Inflammatory macrophage treated with lipopolysaccharide for 4 hours (primary cell): ENCODE measurements at regions not wholly inside any gene's neighbourhood (a gene's known extent, or its start where the extent isn't known, plus 50 kb on each side); places are given as distances from the start of the nearest gene placed in this dataset.

ENCODE experiments used
- DNase-seq: peaks from one replicate; pipeline ENCODE4 v3.0.0-alpha.2; 2020

DNA sequence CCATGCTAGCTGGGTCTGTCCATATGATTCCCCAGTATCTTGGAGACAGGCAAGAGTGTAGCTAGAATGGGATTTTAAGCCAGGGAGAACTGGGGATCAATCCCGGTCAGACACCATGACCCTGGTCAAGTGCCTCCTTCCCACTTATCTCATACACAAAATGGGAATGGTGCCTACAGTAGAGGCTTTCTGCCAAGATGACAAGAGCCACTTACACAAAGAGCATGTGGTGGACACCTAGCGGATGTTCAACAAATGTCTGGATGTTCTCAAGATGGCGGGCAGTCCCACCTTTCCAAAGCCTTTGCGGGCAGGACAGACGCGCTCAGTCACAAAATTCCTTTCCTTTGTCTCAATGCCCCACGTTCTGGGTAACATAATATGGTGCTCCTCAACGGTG, 57.3 kb downstream of the MAF start:
- DNase-seq: no peak

DNA sequence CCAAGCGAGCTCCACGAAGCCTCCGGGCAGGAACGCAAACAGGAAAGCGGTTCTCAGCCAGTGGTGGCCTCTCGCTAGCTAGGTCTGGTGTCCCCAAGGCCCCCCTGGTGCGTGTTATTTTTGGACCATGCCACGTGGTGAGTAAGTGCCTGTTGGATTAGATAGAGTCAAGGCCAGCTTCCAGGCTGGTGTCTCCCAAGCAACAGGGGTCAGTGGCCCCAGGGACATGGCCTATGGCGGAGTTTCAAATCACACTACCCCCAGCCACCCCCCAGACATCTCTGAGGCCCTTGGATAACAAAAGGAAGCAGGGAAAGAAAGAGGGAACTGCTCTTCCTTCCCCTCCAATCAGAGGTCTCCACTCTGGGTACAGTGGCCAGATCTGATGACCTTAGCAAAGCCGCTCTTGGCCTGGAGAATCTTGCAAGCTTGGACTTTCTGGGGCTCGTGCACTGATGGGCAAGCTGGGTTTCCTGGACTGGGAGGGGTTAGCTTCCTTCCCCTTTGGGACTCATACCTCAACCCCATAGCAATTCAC, 58.2 kb downstream of the MAF start:
- DNase-seq: peak; percentile 79

DNA sequence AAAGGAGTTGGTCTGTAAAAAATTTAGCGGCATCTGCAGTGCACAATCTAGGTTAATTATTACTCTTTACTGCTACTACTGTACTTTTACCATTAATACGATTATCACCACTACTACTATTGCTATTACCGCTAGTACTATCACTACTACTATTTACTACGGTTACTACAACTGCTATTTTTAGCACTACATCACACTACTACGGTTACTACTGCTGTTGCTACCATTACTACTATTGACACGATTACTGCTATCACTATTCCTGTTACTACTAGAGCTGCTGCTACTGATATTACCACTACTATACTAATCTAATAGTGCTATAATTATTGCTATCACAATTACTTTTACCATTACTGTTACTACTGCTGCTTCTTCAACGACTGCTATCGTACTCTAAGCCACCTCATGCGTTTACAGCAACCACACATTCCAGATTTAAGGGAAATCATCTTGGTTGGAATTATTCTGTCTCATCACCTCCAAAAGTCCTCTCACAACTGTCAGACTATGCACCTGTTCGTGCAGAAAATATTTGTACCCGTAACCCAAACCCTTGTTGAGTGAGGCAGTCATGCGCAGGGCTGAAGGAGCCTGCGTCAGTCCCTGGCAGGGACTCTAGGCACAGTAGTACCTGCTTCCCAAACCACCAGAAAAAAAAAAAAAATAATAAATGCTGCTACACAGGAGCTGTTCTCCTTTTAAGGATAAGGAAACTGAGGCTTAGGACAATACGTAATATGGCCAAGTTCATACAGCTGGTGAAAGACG, 59.5 kb downstream of the MAF start:
- DNase-seq: no peak

DNA sequence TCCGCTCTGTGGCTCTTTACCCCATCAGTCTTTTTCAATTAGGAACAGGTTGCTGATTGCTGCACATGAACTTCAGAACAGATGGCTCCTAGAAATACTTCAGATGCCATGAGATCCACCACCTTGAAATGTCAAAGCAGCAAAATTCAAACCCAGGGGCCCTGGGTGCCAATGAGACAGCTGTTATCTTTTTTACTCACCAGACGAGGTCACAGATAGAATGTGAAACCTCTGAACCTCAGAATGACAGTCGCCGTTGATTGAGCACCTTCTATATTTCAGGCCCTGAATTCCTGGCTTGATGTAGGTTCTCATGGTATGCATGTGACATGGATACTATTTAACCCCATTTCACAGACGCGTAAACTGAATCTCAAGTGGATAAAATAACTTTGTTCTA, 63.0 kb downstream of the MAF start:
- DNase-seq: no peak

DNA sequence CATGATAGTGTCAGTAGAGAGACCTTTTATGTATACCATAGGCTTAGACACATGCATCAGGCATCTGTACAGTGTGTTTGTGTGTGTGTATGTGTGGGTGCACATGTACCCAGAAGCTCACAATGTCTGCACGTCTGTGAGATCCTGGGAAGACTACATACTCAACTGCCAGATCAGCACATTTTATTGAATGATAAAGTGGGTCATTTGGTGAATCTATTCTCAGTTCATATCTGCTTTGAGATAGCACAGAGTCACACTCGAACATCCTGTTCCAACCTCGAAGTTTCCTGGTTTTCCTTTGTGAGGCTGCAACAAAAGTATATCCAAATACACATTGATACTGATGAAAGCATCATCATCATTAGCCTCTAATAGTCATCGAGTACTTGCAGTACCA, 63.6 kb downstream of the MAF start:
- DNase-seq: no peak

DNA sequence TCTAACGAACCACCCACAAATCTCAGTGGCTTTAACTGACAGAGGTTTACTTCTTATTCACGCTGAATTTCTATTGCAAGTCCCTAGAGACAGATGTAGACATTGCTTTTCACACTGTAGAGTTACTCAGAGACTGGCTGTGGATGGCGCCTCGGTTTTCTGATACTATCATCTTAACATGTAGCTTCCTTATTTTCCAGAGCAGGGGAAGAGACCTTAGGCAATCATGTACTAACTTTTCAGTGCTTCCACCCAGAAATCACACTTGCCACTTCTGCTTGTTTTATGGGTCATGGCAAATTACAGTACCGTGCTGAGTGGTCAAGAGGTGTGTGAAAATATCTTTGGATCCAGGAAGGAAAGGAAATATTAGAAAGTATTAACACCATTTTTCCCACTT, 65.4 kb downstream of the MAF start:
- peak; percentile 85 for DNase-seq

DNA sequence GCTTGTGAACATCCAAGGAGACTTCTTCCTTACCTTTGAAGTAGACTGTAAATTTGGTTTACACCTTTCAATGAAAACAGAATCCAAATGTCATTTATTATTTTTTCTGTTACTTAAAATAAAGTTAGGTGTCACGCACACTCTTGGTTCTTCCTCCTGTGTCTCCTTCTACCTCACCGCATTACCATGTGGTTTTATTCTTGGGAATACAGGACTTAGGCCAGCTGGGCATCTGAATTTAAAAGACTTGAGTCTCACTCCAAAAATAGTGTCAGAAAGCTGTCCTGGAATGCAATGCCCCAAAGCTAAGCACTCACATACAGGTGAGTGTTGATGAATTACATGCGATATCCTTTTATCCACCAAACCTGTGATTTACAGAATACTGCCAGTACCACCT, 66.4 kb downstream of the MAF start:
- DNase-seq: no peak

DNA sequence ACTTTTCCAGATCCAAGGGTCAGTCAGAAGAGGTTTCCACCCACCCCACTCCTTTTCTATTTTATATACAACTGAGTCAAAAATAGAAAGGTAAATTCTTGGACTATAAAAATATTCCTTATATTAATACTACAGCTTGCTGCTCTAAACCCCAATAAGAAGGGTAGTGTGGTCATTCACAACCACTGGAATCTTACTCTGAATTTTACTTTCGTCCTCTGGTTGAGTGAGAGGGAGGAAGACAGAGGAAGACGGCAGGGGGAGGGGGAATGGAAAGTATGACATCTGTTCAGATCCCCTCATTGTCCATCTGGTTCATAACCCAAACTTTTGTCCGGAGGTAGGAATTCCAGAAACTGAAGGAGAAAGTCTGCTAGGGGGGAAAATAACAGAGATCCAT, 67.2 kb downstream of the MAF start:
- no peak for DNase-seq

DNA sequence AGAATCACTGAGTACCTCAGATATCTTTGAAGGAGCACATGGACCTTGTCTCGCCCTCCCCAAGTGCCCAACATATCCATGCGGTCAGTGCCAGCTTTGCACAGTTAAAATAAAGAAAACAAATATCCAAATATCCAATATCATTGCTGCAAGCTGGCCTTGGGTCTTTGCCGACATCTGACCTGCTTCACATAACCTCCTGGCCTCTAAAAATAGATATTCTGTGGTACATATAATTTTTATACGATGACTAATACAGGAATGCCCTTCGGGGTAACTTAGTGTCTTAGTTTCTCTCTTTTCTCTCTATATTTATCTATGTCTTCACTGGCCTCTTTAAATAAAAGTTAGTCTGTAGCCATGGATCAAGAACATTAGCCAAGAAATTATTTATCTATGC, 67.8 kb downstream of the MAF start:
- no peak for DNase-seq

DNA sequence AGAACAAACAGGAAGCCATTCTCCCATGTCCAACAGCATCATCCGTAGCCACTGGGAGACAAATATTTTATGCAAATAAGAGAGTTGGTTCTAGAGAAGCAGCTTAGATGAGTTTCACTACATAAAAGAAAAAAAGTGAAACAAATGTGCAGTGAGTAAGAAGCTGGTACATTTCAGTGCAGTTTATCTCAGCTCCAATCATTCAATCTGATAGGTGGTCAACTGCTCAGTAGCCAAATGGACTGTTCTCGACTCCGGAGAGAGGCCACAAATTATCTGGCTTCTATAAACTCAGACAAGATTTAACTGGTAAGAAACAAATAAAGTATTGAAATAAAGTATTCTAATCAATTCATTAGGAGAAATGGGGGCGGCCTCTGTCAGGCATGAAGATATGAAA, 68.3 kb downstream of the MAF start:
- no peak for DNase-seq

DNA sequence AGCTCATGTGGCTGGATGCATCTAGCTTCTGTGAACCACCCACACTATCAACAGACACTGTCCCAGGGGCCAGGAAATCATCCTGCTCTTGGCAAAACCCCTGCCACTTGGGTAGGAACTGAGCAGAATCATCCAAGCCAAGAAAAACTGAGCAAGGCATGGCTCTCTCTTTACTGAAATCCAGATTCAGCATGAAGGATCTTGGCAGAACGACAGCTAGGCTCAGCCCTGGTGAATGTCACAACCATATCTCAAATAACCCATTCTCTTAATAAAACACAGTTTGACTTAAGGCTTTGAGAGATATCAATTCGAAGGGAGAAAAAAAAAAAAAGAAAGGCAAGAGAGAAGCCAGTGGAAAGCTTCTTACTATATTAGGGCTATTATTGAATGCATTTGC, 72.2 kb downstream of the MAF start:
- no peak for DNase-seq

DNA sequence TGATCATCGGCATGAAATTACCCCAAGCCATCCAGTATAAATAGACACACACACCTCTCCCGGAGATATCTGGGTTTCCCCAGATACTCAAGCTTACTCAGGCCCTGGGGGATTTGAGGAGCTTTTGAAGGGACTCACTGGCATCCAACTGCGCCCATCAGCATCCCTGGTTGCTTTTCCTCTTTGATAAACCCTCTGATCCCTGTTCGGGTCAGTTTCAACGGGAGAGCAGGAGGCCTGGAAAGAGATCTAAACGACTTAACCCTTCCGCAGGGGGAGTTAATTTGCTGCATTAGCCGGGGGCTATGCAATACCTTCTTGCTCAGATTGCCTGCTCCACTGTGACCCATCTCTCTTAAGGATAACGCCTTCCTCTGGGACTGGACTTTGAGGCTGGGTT, 76.6 kb downstream of the MAF start:
- no peak for DNase-seq

DNA sequence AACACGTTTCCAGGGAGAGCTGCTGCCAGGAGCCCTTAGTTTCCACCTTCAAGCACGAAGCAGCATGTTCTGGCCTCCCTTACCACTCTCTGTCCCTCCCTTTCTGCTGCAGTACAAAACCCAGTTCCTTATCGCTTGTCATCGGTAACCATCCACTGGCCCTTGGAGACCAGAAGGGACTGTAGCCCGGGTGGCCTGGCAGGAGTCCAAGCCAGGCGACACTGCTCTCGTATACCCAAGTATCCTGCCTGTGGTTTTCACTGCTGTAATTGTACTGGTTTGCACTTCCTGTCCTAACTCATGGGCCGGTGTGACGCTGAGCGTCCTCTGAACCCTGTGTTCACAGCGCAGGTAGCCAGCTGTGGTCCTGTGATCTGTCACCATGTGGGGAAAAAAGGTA, 81.1 kb downstream of the MAF start:
- DNase-seq: peak; percentile 31

DNA sequence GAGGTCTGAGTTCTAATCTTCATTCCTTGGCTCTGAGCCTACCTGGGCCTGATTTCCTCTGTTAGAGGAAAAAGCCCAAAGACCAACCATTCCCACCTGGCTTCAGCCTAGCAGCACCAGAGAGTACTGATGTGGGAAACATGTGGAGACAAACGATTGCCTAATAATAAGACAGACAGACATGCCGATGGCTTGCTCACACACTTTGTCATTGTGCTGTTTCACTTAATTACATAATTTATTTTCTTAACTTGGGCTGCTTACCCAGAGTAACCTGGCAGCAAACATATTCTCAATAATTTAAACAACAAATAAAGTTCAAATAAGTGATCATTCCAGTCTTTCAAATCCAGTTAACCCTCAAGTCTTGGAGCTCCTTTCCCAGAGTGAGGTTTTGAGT, 83.4 kb downstream of the MAF start:
- peak; percentile 23 for DNase-seq

DNA sequence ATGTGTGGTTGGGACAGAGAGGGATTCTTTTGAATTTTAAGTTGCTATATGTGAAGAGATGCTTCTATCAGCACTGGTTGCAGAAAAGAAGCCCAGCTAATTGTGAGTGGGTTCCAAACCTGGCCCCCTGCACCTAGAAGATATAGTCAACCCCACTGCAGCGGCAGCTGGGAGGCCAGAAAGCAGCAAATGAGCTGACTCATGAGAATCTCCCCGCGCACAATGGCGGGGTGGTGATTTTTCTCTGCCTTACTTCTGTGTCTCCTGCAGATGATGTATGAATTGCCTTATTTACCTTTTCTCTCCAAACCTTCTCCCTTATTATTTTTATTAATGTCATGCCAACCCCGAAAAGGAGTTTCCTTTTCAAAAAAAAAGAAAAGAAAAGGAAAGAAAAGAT, 89.7 kb downstream of the MAF start:
- DNase-seq: no peak

DNA sequence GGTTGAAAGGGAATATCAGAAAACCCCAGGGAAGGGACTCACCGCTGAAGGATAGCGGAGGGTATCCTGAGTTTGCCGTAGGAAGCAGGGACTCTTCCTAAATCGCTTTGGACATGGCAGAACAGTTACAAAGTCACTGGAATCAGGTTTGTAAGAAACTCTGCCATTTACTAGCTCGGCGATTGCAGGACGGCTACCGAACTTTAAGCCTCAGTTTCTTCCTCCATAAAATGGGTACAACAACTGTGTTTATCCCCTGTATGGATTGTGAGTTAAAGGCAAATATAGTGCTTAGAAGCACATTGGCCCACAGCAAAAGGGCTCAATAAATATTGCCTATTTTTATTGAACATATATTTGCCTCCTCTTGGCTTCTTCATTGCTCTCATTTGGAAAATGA, 90.6 kb downstream of the MAF start:
- DNase-seq: no peak

DNA sequence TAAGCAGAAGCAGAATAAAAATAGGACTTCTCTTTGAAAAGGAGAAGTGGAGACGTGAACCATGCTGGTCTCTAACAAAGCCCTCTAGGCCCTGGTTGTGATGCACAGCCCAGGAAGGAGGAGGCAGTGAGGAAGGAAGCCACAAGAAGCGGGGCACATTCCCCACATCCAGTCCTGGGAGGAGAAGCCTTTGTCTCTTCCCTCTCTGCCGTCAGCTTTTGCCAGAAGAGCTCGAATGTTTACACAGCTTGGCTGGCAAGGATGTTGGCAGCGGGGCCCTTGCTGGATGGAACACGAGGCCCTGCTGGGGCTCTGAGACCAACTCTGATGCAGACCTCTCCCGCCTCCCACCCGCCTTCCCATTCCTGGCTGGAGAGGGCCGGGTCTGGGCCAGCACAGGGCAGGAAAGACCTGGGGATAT, 91.3 kb downstream of the MAF start:
- DNase-seq: peak; percentile 60

DNA sequence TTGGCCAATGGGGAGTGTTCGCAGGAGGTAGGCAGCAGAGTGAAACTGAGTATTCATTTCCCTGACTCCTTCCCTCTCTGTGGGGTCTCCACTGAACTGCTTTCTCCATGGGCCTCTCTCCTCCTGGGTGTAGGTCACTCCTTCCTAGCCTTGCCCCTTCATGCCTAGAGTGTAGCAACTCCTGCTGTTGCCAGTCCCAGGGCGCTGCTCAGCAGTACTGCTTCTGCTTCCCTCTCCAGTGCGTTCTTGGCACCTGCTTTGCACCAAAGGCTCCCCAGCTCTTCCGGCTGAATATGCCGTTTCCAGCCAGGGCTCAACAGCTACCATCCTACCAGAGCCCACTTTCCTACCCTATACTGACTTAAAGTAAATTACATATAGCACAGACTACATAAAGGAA, 92.2 kb downstream of the MAF start:
- DNase-seq: peak; percentile 13

DNA sequence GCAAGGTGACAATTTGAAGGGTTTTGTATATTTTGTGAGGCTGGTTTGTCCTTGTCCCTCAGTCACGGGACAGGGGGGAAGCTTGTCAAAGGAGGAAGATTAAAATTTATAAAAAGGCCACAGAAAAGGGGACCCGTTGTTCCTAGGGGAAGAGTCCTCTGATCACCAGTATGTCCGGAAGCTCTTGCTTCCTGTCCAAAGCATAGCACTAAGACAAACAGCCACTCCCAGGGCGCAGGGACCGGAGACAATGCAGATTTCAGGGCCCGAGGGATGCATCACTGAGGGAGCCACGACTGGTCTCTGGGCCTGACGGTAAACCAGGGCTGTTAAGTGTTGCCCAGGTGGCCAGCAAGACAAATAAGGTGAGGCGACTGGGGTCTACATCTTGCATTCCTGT, 95.2 kb downstream of the MAF start:
- no peak for DNase-seq

DNA sequence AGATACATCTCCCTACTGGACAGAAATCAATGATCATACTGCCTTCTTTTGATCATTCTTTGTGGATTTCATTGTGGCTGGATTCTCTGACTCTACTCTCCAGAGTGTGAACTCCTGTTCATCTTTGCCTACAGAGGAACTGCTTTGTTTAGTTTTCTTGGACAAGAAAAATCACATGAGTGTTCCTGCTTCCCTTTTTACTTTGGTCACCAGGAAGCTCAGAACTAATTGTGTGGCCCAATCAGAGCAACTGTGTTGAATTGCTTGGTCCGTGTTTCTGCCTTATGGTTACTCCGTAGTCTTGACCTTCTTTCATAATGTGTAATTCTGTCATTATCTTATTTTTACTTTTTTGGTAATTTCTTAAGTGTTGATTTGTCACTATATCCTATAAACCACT, 97.0 kb downstream of the MAF start:
- peak; percentile 36 for DNase-seq

DNA sequence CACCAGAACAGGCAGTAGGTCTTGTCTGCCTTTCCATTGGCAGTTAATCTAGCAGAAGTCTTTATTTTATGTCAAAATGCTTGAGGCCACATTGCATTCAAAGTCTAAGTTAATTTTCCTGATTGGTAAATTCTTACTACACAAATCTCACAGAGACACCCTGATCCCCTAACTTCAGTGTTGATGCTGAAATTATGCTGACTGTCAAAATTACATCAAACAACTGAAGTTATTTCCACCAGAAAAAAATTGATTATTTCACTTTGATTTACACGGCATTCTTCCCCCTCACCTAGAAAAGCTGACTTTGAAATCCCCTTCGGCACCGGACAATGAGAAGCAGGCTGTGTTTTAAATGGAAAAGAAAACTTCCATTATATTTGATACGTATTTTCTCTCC, 99.1 kb downstream of the MAF start:
- DNase-seq: no peak

DNA sequence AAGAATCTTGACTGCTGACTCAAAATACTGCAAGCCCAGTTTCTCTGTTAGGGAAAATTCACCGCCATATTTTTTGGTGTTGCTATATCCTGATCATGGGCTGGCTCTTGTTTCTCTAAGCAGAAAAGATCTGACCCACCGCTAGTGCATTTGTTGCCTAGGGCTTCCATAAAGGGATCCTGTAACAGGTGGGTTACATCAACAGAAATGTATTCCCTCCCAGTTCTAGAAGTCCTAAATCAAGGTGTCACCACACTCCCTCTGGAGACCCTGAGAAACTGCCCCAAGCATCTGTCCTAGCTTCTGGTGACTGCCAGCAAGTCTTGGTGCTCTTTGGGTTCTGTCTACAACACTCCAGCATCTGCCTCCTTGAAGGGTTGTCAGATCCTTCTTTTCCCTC, 99.7 kb downstream of the MAF start:
- no peak for DNase-seq

DNA sequence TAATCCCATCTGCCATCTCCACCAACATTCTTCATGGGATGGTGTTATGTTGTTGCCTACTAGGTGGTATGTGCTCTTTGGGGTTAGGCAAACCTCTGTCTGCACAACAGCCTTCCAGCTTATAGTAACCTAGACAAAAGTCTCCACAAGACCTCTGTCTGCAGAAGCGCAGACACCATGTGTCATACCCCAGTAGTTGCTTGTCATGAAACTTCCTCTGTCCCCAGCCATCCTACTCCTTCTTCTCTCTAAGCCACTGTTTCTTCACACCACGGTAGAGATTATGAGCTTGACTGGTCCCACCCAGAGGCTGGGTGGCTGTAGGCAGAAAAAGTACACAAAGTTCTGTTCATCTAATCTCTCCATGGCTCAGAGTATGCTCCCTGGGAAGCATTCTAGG, 100.3 kb downstream of the MAF start:
- DNase-seq: peak; percentile 58

DNA sequence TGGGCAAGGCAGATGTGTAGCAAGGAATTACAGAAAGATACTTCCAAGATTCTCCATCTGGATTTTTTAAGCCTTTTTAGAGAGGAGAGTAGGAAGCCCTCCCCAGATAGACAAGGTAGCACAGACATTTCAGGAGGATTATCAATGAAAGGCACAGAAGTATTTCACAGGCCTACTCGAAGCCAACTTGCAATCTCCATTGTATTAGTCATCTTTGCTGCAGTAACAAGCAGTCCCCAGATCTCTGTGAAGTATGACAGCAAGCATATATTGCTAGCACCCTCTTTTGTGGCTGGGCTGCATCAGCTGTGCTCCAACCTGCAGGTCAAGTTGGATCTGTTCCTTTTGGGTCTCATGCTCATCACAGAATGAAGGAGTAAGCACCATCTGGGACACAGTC, 101.6 kb downstream of the MAF start:
- no peak for DNase-seq

DNA sequence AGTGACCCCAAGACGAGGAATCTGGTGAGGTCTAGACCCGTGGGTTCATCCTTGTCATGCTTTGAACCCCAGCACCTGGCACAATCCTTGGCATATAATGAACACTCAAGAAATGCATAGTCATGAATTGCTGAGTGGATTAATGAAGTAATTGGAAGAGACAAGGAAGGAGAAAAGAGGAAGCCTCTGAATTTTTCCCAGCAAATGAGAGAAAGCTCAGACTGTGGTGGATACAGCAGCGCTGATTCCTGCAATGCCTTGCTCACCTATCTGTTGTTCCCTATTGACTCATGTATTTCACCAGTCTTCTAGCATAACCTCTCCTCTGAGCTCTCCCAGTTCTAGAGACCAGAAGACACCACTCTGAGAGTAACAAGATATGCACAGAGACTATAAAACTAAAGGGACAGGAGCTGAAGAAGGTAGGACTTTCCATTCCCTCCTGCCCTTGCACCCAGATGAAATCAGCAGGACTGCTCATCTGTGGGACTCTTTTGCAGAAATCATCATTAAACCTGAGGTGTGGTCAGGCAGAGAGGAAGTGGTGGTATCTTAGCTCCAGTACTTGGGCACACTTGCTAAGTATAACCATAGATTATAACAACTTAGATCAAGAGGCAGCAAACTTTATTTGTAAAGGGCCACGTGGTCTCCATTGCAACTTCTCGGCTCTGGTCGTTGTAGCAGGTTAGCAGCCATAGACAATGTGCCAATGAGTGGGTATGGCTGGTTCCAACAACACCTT, 102.8 kb downstream of the MAF start:
- DNase-seq: peak; percentile 42
